Lower leg skin (tissue), 4 donors: ENCODE measurements at regions not wholly inside any gene's neighbourhood (a gene's known extent, or its start where the extent isn't known, plus 50 kb on each side); places are given as distances from the start of the nearest gene placed in this dataset.

Experiments used
- DNase-seq, 2 donors: peaks; one replicate each; pipeline ENCODE4 v3.0.0-alpha.2; 2019; ENCODE audit warnings: low spot score in 2 of 2
- H3K4me3 ChIP-seq: fragments of 200-600 bp; sonication (generic); 2 replicates; pipeline ENCODE4 v1.5.1; 2017; ENCODE audit warnings: mild to moderate bottlenecking, low read depth; ENCODE audit not compliant: poor library complexity, severe bottlenecking
- POLR2A ChIP-seq, 2 donors: fragments of 450-650 bp; IDR thresholded peaks; one replicate each; pipeline ENCODE4 v1.6.1; 2016 to 2017; ENCODE audit warnings: antibody characterized with exemption in 2 of 2, mild to moderate bottlenecking in 1 of 2, moderate library complexity in 1 of 2
- WGBS, 2 donors: methylation state at CpG; one replicate each; pipeline ENCODE4 v1.1.5; 2018; 5-methylcytosine and 5-hydroxymethylcytosine counted together
- intact Hi-C: fragments of 100-400 bp; cut with DNase I; formaldehyde crosslinking; loops from one replicate; pipeline ENCODE4 v1.15.0; 2023; ENCODE audit warnings: low total_unique reads
- TF ChIP-seq, protein P1 (sequence below), 3 donors: fragments of 450-650 bp; IDR thresholded peaks; one replicate each; pipeline ENCODE4 v1.5.1; 2016; ENCODE audit warnings: antibody characterized with exemption in 3 of 3, mild to moderate bottlenecking in 3 of 3, moderate library complexity in 2 of 3

DNA sequence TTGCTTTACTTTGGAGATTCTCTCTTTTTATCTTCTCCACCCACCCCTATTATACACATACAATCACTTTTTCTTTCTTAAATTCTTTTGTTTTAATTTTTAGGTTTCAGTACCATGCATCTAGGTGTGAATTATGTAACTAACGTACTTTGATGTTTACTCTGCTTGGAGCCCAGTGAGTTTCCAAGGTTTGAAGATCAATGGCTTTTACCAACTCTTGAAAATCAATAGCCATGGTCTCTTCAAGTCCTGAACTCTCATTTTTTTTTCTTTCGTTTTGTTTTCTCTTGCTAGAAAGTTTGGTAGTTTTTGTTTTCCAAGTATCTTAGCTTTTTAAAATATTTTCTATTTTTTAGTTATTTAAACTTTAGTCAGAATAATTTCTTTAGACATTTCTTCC lies 417.2 kb downstream of the ZBBX start:
- 79 to 86% methylated on average over 2 of the region's 2 CpGs for WGBS, 2 donors

GRCh38 chr3:166957121-166957520 lies 423.0 kb downstream of the ZBBX start:
- H3K4me3 ChIP-seq: no peak overlapping the region
- TF ChIP-seq, protein P1, sequence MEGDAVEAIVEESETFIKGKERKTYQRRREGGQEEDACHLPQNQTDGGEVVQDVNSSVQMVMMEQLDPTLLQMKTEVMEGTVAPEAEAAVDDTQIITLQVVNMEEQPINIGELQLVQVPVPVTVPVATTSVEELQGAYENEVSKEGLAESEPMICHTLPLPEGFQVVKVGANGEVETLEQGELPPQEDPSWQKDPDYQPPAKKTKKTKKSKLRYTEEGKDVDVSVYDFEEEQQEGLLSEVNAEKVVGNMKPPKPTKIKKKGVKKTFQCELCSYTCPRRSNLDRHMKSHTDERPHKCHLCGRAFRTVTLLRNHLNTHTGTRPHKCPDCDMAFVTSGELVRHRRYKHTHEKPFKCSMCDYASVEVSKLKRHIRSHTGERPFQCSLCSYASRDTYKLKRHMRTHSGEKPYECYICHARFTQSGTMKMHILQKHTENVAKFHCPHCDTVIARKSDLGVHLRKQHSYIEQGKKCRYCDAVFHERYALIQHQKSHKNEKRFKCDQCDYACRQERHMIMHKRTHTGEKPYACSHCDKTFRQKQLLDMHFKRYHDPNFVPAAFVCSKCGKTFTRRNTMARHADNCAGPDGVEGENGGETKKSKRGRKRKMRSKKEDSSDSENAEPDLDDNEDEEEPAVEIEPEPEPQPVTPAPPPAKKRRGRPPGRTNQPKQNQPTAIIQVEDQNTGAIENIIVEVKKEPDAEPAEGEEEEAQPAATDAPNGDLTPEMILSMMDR (IDR thresholded peaks at IDR 0.05): no peak
- TF ChIP-seq POLR2A (IDR thresholded peaks at IDR 0.05): no peak
- intact Hi-C loops: no loop called here
- no peak for DNase-seq
- WGBS, 2 donors: 49 to 51% methylated on average over 3 of the region's 3 CpGs

More for the DNA sequence above, 417.2 kb downstream of the ZBBX start:
- TF ChIP-seq POLR2A (IDR thresholded peaks at IDR 0.05): no peak
- TF ChIP-seq, protein P1 (IDR thresholded peaks at IDR 0.05): no peak
- intact Hi-C loops: no loop called here
- DNase-seq: no peak
- H3K4me3 ChIP-seq: no peak overlapping the region

DNA sequence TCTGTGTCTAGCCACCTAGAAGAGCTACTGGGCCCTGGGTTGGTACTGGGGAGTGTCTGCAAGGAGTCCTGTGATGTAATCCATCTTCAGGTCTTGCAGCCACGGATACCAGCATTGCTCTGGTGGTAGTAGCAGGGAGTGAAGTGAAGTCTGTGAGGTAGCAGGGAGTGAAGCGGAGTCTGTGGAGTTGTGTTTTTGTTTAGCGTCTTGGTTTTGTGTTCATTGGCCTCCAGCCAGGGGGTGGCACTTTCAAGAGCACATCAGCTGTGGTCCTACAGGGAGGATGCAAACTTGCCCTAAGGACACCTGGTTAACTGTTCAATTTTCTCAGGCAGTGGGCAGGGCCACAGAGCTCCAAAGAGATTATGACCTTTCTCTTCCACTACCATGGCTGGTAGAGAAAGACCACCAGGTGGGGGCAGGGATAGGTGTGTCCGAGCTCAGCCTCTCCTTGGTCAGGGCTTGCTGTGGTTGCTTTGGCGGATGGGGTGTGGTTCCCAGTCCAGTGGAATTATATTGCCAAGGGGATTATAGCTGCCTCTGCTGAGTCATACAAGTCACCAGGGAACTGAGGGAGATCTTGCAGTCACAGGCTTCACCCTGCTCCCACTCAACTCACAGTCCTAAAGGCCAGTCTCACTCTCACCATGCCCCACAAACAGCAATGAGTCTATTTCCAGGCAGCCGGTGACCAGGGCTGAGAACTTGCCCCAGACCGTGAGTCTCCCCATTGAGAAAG lies 424.7 kb downstream of the ZBBX start:
- TF ChIP-seq, protein P1 (IDR thresholded peaks at IDR 0.05): no peak
- no peak for TF ChIP-seq POLR2A (IDR thresholded peaks at IDR 0.05)
- DNase-seq: no peak
- no peak overlapping the region for H3K4me3 ChIP-seq
- WGBS, 2 donors: 88 to 92% methylated on average over 7 of the region's 7 CpGs
- intact Hi-C loops: no loop called here

- TF ChIP-seq, protein P1 (IDR thresholded peaks at IDR 0.05): no peak
- no peak for TF ChIP-seq POLR2A (IDR thresholded peaks at IDR 0.05)
- 90 to 93% methylated on average over 3 of the region's 3 CpGs for WGBS, 2 donors
- DNase-seq: no peak
- H3K4me3 ChIP-seq: no peak overlapping the region
- intact Hi-C loops: loop anchor here (5.0 kb wide), 1 partner anchor 507 kb away; no protein-coding TSS in a partner anchor
Observed at GRCh38 chr3:166934879-166935278, 445.2 kb downstream of the ZBBX start.

- intact Hi-C loops: no loop called here
- no peak overlapping the region for H3K4me3 ChIP-seq
- 91 to 92% methylated on average over 1 of the region's 1 CpG for WGBS, 2 donors
- TF ChIP-seq, protein P1 (IDR thresholded peaks at IDR 0.05): no peak
- TF ChIP-seq POLR2A (IDR thresholded peaks at IDR 0.05): no peak
- no peak for DNase-seq
Observed at GRCh38 chr3:166917437-166917836, 462.7 kb downstream of the ZBBX start.

DNA sequence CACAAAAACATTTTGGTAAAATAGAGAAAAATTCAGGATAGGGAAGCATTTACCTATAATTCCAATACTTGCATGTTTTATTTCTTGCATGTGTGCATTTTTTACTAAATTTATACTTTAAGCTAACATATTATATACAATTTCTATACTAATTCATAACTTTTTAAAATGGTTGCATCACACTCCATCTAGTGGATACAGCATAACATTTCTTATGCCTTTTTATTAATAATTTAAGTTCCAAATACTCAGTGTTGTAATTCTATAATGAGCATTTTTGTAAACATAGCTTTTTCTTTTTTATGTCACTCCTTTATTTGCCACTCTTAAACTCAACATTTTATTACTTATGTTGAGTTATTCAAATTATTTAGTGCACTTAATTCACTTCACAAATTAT lies 477.7 kb downstream of the ZBBX start:
- TF ChIP-seq POLR2A (IDR thresholded peaks at IDR 0.05): no peak
- TF ChIP-seq, protein P1 (IDR thresholded peaks at IDR 0.05): no peak
- no peak for DNase-seq
- no peak overlapping the region for H3K4me3 ChIP-seq
- intact Hi-C loops: no loop called here
